Retinal pigment epithelial cell (primary cell): ENCODE measurements at regions not wholly inside any gene's neighbourhood (a gene's known extent, or its start where the extent isn't known, plus 50 kb on each side); places are given as distances from the start of the nearest gene placed in this dataset.
"Not testable (repeated sequence)": the region's sequence is repeated elsewhere in the genome, so short reads cannot be mapped to it uniquely, and the experiment has no call there.

Experiments
- DNase-seq: peaks from one replicate; pipeline ENCODE4 v3.0.0-alpha.2; 2010; ENCODE audit warnings: low read depth
- H3K4me3 ChIP-seq: 2 replicates; pipeline ENCODE4 v1.5.1; 2011; ENCODE audit warnings: mild to moderate bottlenecking, low read length, control low read depth, moderate library complexity
- TF ChIP-seq, protein P1 (sequence below): conservative IDR thresholded peaks from 2 replicates; pipeline ENCODE4 v1.5.1; 2011; ENCODE audit warnings: low read depth, low read length, control low read depth, inconsistent platforms

DNA sequence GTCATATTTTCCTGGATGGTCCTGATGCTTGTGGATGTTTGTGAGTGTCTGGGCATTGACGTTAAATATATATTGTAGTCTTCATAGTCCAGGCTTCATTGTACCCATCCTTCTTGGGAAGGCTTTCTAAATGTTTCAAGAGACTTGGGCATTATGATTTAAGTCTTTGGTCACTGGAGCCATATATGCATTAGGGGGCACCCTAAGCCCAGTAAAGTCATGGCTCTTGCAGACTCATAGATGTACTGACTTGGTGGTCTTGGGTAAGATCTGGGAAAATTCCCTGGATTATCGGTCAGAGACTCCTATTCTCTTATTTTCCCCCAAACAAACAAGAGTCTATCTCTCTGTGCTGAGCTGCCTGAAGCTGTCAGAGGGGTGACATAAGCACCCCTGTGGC, 271.1 kb downstream of the TRIM36 start:
- no peak overlapping the region for H3K4me3 ChIP-seq
- TF ChIP-seq, protein P1, sequence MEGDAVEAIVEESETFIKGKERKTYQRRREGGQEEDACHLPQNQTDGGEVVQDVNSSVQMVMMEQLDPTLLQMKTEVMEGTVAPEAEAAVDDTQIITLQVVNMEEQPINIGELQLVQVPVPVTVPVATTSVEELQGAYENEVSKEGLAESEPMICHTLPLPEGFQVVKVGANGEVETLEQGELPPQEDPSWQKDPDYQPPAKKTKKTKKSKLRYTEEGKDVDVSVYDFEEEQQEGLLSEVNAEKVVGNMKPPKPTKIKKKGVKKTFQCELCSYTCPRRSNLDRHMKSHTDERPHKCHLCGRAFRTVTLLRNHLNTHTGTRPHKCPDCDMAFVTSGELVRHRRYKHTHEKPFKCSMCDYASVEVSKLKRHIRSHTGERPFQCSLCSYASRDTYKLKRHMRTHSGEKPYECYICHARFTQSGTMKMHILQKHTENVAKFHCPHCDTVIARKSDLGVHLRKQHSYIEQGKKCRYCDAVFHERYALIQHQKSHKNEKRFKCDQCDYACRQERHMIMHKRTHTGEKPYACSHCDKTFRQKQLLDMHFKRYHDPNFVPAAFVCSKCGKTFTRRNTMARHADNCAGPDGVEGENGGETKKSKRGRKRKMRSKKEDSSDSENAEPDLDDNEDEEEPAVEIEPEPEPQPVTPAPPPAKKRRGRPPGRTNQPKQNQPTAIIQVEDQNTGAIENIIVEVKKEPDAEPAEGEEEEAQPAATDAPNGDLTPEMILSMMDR: no peak
- DNase-seq: no peak

DNA sequence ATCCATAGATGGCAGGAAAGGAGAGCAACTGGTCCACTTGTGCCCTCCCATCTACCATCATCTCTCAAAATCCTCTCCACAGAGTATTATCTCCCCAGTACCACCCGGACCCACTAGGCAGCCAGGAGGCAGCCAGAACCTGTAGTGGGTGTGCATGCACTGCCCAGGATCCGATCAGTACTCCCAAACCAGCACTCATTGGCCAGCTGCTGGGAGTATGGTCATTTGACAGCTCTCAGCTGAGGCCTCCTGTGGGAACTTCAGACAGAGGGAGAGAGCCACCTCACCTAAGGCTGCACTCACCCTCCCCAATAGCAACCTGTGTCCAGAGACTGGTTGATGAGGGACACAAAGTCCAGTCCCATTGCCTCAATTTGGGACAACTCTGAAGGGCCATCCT, 286.0 kb downstream of the TRIM36 start:
- DNase-seq: no peak
- TF ChIP-seq, protein P1: no peak

DNA sequence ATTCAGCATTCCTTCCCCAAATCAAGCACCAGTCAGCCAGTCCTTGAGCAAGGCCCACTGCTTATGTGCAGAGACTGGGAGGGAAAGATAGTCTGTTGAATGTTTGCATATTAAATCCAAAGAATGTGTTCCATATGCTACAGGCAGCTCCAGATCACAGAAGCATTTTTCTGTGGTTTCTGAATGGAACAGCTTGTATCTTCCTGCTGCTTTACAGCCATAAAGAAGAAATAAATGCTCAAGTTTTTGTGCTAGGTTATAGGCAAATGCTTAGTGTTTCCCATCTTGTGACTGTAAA, 310.3 kb downstream of the TRIM36 start:
- TF ChIP-seq, protein P1: no peak
- no peak for DNase-seq
- H3K4me3 ChIP-seq: no peak overlapping the region

More for the DNA sequence above, 286.0 kb downstream of the TRIM36 start:
- no peak overlapping the region for H3K4me3 ChIP-seq

DNA sequence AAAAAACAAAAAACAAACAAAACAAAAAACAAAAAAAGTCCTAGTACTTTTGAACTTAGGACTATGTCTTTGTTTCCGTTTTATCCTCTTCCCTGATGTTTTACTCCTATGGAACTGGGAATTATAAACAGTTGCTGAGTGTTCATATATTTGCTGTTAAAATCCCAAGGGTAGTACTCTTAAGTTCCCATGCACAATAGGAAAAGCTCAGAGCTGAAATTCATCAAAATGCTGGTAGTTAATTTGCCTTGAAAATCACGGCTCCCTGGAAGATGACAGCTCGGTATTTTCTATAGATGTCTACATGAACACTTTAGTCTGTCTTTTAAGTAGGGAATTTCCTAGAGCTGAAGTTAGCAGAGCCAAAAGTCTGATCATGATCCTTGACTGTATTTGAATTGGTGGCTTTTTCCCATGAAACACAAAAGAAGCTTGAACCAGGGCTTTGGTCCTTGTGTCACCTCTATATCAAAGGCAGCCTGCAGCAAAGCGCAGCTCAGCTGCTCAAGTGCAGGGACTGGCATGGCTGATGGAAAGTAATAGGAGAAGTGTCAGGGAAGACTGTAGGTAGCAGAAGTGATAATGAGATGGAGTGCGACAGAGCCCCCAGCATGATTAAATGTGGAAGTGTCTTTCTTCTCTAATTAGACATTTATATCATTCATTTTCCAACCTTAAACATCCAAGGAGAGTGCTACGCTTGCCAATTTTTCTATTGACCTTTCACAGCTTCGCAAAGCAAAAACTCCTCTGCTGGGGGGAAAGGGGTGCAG, 310.9 kb downstream of the TRIM36 start:
- TF ChIP-seq, protein P1: no peak
- no peak for DNase-seq
- no peak overlapping the region for H3K4me3 ChIP-seq

DNA sequence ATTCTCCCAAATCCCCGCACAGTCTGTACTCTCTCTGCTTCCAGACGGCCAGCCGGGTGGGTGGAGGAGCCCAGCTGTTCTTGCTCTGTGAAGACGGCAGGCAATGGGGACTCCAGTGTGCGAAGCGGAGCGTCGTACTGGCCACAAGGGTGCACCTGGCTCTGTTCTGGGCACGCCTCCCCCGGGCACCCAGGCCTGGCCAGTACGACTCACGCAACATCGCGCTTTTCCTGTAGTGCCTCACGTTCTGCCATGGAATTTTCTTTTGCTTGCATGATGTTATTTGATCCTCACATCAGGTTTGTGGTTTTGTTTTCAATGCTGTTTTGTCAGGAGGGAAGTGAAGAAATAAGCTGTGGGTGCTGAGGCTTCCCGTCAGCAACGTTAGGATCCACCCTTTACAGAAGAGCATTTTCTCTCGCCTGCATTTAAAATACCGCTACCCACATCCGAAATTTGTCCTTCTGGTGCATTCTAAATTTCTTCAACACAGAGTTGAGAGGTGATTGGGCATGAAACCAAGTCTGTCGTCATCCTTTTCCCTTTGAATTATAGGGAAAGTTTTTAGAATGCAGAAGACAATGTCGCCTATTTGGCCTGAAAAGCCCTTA, 311.7 kb downstream of the TRIM36 start:
- H3K4me3 ChIP-seq: no peak overlapping the region
- DNase-seq: no peak
- TF ChIP-seq, protein P1: no peak

DNA sequence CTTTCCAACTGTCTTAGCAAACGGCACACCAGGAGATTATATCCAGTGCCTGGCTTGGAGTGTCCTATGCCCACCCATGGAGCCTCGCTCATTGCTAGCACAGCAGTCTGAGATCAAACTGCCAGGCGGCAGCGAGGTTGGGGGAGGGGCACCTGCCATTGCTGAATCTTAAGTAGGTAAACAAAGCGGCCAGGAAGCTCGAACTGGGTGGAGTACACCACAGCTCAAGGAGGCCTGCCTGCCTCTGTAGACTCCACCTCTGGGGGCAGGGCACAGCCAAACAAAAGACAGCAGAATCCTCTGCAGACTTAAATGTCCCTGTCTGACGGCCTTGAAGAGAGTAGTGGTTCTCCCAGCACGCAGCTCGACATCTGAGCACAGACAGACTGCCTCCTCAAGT, 325.0 kb downstream of the TRIM36 start:
- not testable (repeated sequence) for DNase-seq

DNA sequence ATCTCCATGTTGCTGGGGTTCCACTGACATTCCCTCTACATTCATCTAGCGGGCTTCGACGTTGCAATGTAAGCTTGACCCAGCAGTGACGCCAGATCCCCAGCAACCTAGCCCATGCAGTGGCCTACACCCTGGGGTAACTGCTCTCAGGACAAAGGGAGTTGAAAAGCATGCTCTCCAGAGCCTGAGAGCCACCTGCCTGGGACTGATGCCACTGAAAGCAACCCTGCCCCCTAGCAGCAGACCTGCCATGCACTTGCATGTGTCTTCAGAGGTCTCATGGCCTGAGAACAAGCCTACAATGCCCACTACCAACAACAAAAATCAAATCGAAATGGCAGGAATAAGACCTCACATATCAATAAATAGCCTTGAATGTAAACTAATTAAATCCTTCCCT, 330.3 kb downstream of the TRIM36 start:
- no peak for DNase-seq
- TF ChIP-seq, protein P1: no peak
- no peak overlapping the region for H3K4me3 ChIP-seq

More for the DNA sequence above, 325.0 kb downstream of the TRIM36 start:
- not testable (repeated sequence) for H3K4me3 ChIP-seq
